ENCODE measurements at regions not wholly inside any gene's neighbourhood (a gene's known extent, or its start where the extent isn't known, plus 50 kb on each side); places are given as distances from the start of the nearest gene placed in this dataset.

DNA sequence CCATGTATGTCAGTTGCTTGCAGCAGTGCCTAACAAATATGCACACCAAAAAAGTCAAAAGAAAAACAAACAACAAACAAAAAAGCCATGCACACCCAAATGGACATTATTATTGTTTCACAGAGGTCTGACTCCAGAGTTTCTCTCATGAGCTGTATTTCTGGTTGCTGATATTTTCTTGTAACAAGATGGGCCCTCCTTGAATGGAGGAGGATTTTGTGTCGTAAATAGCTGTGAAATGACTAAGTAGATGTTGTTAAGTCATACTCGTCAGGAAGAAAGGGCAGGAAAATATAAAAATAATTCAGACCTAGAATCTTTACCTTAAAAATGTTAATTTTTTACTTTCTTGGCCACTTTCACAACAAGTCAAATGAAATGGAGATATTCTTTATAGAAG lies 96.0 kb downstream of the PLEKHG1 start:
- no peak for TF ChIP-seq CEBPB (IDR thresholded peaks at IDR 0.05)
- TF ChIP-seq FOXM1 (IDR thresholded peaks at IDR 0.05; ENCODE audit: borderline replicate concordance, low read depth), result no peak
- TF ChIP-seq RAD21 (IDR thresholded peaks at IDR 0.05; ENCODE audit: low read depth), result no peak
- TF ChIP-seq CREB1 (IDR thresholded peaks at IDR 0.05; ENCODE audit: low read depth), result no peak
- TF ChIP-seq, protein P1, sequence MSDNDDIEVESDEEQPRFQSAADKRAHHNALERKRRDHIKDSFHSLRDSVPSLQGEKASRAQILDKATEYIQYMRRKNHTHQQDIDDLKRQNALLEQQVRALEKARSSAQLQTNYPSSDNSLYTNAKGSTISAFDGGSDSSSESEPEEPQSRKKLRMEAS (IDR thresholded peaks at IDR 0.05), result no peak
- TF ChIP-seq TAF1 (IDR thresholded peaks at IDR 0.05; ENCODE audit: low read depth), result no peak
- no peak for TF ChIP-seq EP300 (IDR thresholded peaks at IDR 0.05; ENCODE audit: borderline replicate concordance)
- TF ChIP-seq, protein P2, sequence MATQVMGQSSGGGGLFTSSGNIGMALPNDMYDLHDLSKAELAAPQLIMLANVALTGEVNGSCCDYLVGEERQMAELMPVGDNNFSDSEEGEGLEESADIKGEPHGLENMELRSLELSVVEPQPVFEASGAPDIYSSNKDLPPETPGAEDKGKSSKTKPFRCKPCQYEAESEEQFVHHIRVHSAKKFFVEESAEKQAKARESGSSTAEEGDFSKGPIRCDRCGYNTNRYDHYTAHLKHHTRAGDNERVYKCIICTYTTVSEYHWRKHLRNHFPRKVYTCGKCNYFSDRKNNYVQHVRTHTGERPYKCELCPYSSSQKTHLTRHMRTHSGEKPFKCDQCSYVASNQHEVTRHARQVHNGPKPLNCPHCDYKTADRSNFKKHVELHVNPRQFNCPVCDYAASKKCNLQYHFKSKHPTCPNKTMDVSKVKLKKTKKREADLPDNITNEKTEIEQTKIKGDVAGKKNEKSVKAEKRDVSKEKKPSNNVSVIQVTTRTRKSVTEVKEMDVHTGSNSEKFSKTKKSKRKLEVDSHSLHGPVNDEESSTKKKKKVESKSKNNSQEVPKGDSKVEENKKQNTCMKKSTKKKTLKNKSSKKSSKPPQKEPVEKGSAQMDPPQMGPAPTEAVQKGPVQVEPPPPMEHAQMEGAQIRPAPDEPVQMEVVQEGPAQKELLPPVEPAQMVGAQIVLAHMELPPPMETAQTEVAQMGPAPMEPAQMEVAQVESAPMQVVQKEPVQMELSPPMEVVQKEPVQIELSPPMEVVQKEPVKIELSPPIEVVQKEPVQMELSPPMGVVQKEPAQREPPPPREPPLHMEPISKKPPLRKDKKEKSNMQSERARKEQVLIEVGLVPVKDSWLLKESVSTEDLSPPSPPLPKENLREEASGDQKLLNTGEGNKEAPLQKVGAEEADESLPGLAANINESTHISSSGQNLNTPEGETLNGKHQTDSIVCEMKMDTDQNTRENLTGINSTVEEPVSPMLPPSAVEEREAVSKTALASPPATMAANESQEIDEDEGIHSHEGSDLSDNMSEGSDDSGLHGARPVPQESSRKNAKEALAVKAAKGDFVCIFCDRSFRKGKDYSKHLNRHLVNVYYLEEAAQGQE (IDR thresholded peaks at IDR 0.05; ENCODE audit: low read depth), result no peak
- no peak for TF ChIP-seq ZBTB7A (IDR thresholded peaks at IDR 0.05; ENCODE audit: low read depth)
- TF ChIP-seq, protein P3, sequence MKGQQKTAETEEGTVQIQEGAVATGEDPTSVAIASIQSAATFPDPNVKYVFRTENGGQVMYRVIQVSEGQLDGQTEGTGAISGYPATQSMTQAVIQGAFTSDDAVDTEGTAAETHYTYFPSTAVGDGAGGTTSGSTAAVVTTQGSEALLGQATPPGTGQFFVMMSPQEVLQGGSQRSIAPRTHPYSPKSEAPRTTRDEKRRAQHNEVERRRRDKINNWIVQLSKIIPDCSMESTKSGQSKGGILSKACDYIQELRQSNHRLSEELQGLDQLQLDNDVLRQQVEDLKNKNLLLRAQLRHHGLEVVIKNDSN (IDR thresholded peaks at IDR 0.05), result no peak
